Liver (tissue), 3 donors: ENCODE measurements at regions not wholly inside any gene's neighbourhood (a gene's known extent, or its start where the extent isn't known, plus 50 kb on each side); places are given as distances from the start of the nearest gene placed in this dataset.

ENCODE experiments used
- CTCF ChIP-seq: fragments of 150-350 bp; IDR thresholded peaks from 2 replicates; pipeline ENCODE4 v1.5.1; 2017; ENCODE audit warnings: improper control_type of control experiment, low read depth, low read length; ENCODE audit not compliant: missing input control
- GABPA ChIP-seq, 2 donors: IDR thresholded peaks in 1 of 2; conservative IDR thresholded peaks in 1 of 2; 2 replicates each; pipeline ENCODE4 v1.6.1; 2016; ENCODE audit warnings: antibody characterized with exemption in 2 of 2, mild to moderate bottlenecking in 1 of 2, moderate library complexity in 1 of 2
- JUND ChIP-seq, 2 donors: IDR thresholded peaks; 2 replicates each; pipeline ENCODE4 v1.6.1; 2016; ENCODE audit warnings: antibody characterized with exemption in 2 of 2
- ZBTB33 ChIP-seq: IDR thresholded peaks from 2 replicates; pipeline ENCODE4 v1.6.1; 2016; ENCODE audit warnings: antibody characterized with exemption
- donor health status: healthy.
- donor health status: healthy.

GRCh38 chr9:79813258-79813638 is 241.5 kb downstream of the TLE4 start:
- TF ChIP-seq CTCF (no peak), JUND (IDR thresholded peaks at IDR 0.05) (no peak), ZBTB33 (no peak), GABPA (IDR thresholded peaks at IDR 0.05 in 1 of 2, conservative IDR thresholded peaks at IDR 0.05 in 1 of 2) (no peak)
